ENCODE measurements at regions not wholly inside any gene's neighbourhood (a gene's known extent, or its start where the extent isn't known, plus 50 kb on each side); places are given as distances from the start of the nearest gene placed in this dataset.

GRCh38 chrX:15191830-15192229 lies 78.1 kb downstream of the ASB9 start:
- Histone ChIP-seq H3K4me3 (no peak overlapping the region), H3K4me1 (no peaks in the 10 kb centered on the region), H3K27me3 (peaks cover 0 to 36% (median 0%) of the 10 kb centered on the region in 7 donors), H3K9me3 (no peaks in the 10 kb centered on the region), H3K36me3 (no peaks in the 10 kb centered on the region), H3K27ac (no peak overlapping the region)
- TF ChIP-seq CTCF (IDR thresholded peaks at IDR 0.05): no peak
- intact Hi-C loops (cut with DNase I): no loop called here
- DNase-seq (no peak), ATAC-seq (no peak)
- 78 to 79% methylated on average over 1 of the region's 1 CpG for WGBS, 2 donors

- Histone ChIP-seq H3K4me3 (no peak overlapping the region), H3K27ac (no peak overlapping the region), H3K4me1 (no peaks in the 10 kb centered on the region), H3K9me3 (no peaks in the 10 kb centered on the region), H3K36me3 (no peaks in the 10 kb centered on the region), H3K27me3 (peaks cover 0 to 61% (median 0%) of the 10 kb centered on the region in 7 donors)
- TF ChIP-seq CTCF (IDR thresholded peaks at IDR 0.05): no peak
- DNase-seq (no peak), ATAC-seq (no peak)
- intact Hi-C loops (cut with DNase I): no loop called here
- 56 to 78% methylated on average over 1 of the region's 1 CpG for WGBS, 2 donors
Observed at GRCh38 chrX:15188039-15188438, 81.8 kb downstream of the ASB9 start.

GRCh38 chrX:15177316-15177715 lies 92.6 kb downstream of the ASB9 start:
- ATAC-seq: no peak

GRCh38 chrX:15173411-15173810 lies 96.5 kb downstream of the ASB9 start:
- H3K27me3 ChIP-seq: peaks cover 0 to 26% (median 0%) of the 10 kb centered on the region in 7 donors
- 67 to 71% methylated on average over 5 of the region's 5 CpGs for WGBS, 2 donors
- TF ChIP-seq CTCF (IDR thresholded peaks at IDR 0.05): no peak
- H3K27ac ChIP-seq: no peak overlapping the region
- no peak overlapping the region for H3K4me3 ChIP-seq
- no peaks in the 10 kb centered on the region for H3K36me3 ChIP-seq
- ATAC-seq (no peak), DNase-seq (no peak)
- intact Hi-C loops (cut with DNase I): no loop called here
- H3K9me3 ChIP-seq: no peaks in the 10 kb centered on the region
- H3K4me1 ChIP-seq: no peaks in the 10 kb centered on the region

More at GRCh38 chrX:15177316-15177715, 92.6 kb downstream of the ASB9 start:
- no peak overlapping the region for H3K27ac ChIP-seq
- H3K36me3 ChIP-seq: no peaks in the 10 kb centered on the region
- DNase-seq: no peak
- H3K27me3 ChIP-seq: peaks cover 0 to 11% (median 0%) of the 10 kb centered on the region in 7 donors
- TF ChIP-seq CTCF (IDR thresholded peaks at IDR 0.05): no peak
- no peaks in the 10 kb centered on the region for H3K4me1 ChIP-seq
- no peaks in the 10 kb centered on the region for H3K9me3 ChIP-seq
- WGBS, 2 donors: 88 to 96% methylated on average over 3 of the region's 3 CpGs
- intact Hi-C loops (cut with DNase I): no loop called here
- no peak overlapping the region for H3K4me3 ChIP-seq

All from heart right ventricle (tissue), 16 donors.